ENCODE measurements at regions not wholly inside any gene's neighbourhood (a gene's known extent, or its start where the extent isn't known, plus 50 kb on each side); places are given as distances from the start of the nearest gene placed in this dataset.
A peak's percentile ranks its signal among the peaks of the same experiment; 100 is the strongest.

GRCh38 chr5:164420161-164420560 is 914.7 kb downstream of the MAT2B start:
- ChIA-PET CTCF (ENCODE audit: low intra/inter-chr PET ratio, low total read pairs) (no interaction called here), POLR2A (no interaction called here)
- no peaks in the 10 kb centered on the region for H3K36me3 ChIP-seq (replicated peaks in 1 of 2; ENCODE audit: control insufficient read depth in 1 of 2, insufficient read depth in 2 of 2, low read length in 2 of 2)
- H4K20me1 ChIP-seq (ENCODE audit: insufficient read depth, low read length): no peaks in the 10 kb centered on the region
- in situ Hi-C loops (cut with HindIII; ENCODE audit: extremely low pct_ligation_motif_present, low pct_unique_long_range_greater_than_20kb): no loop called here
- no peak for ATAC-seq
- no peak for DNase-seq (ENCODE audit: low spot score)
- BruUV-seq (replicated peaks): no TSS peak
- H3K27ac ChIP-seq (ENCODE audit: extremely low read length, insufficient read depth, low read length): no peak overlapping the region
- H3K27me3 ChIP-seq (ENCODE audit: control insufficient read depth in 1 of 2, insufficient read depth in 2 of 2, low read length in 2 of 2): no peaks in the 10 kb centered on the region
- intact Hi-C loops (cut with micrococcal nuclease; ENCODE audit: unreplicated experiment): no loop called here
- H3K4me2 ChIP-seq (ENCODE audit: low read depth, low read length): no peak overlapping the region
- H3K9ac ChIP-seq (ENCODE audit: insufficient read depth, low read depth, low read length): no peak overlapping the region
- no peaks in the 10 kb centered on the region for H3K79me2 ChIP-seq (ENCODE audit: insufficient read depth, low read length)
- FAIRE-seq: no peak
- no peak overlapping the region for H2AFZ ChIP-seq (ENCODE audit: low read length)
- H3K4me3 ChIP-seq (replicated peaks in 1 of 3; ENCODE audit: insufficient read depth in 1 of 3, low read depth in 2 of 3, low read length in 3 of 3): no peak overlapping the region
- TF ChIP-seq ZNF776 (CRISPR knock-in tag; IDR thresholded peaks at IDR 0.05) (no peak), ZNF280B (CRISPR knock-in tag; IDR thresholded peaks at IDR 0.05; ENCODE audit: borderline replicate concordance) (no peak), FOXJ3 (CRISPR knock-in tag; IDR thresholded peaks at IDR 0.05; ENCODE audit: borderline replicate concordance) (no peak)
- peaks cover 93% of the 10 kb centered on the region for H3K9me3 ChIP-seq (ENCODE audit: low read length)
- 0% methylated on average over 2 of the region's 2 CpGs for WGBS (ENCODE audit: low lambda C conversion rate)
- H3K4me1 ChIP-seq (ENCODE audit: insufficient read depth, low read length): no peaks in the 10 kb centered on the region

GRCh38 chr5:164422400-164422799 is 917.0 kb downstream of the MAT2B start:
- ATAC-seq (no peak; the same call in 2 of the 3 replicates), FAIRE-seq (no peak), DNase-seq (ENCODE audit: low spot score) (peak; percentile 22)
- ChIA-PET CTCF (ENCODE audit: low intra/inter-chr PET ratio, low total read pairs) (no interaction called here), POLR2A (no interaction called here)
- Histone ChIP-seq H3K36me3 (replicated peaks in 1 of 2; ENCODE audit: control insufficient read depth in 1 of 2, insufficient read depth in 2 of 2, low read length in 2 of 2) (no peaks in the 10 kb centered on the region), H3K4me3 (replicated peaks in 1 of 3; ENCODE audit: insufficient read depth in 1 of 3, low read depth in 2 of 3, low read length in 3 of 3) (no peak overlapping the region), H3K4me1 (ENCODE audit: insufficient read depth, low read length) (no peaks in the 10 kb centered on the region), H4K20me1 (ENCODE audit: insufficient read depth, low read length) (no peaks in the 10 kb centered on the region), H3K79me2 (ENCODE audit: insufficient read depth, low read length) (no peaks in the 10 kb centered on the region), H3K9me3 (ENCODE audit: low read length) (peaks cover 77% of the 10 kb centered on the region), H3K27ac (ENCODE audit: extremely low read length, insufficient read depth, low read length) (no peak overlapping the region), H3K9ac (ENCODE audit: insufficient read depth, low read depth, low read length) (no peak overlapping the region), H3K4me2 (ENCODE audit: low read depth, low read length) (no peak overlapping the region), H3K27me3 (ENCODE audit: control insufficient read depth in 1 of 2, insufficient read depth in 2 of 2, low read length in 2 of 2) (no peaks in the 10 kb centered on the region), H2AFZ (ENCODE audit: low read length) (no peak overlapping the region)
- in situ Hi-C loops (cut with HindIII; ENCODE audit: extremely low pct_ligation_motif_present, low pct_unique_long_range_greater_than_20kb) (no loop called here), intact Hi-C loops (cut with micrococcal nuclease; ENCODE audit: unreplicated experiment) (loop anchor here (1.0 kb wide), 1 partner anchor 409 kb away; no protein-coding TSS in a partner anchor)
- no TSS peak for BruUV-seq (replicated peaks)
- WGBS (ENCODE audit: low lambda C conversion rate): 4% methylated on average over 4 of the region's 5 CpGs
- TF ChIP-seq GTF3A (CRISPR knock-in tag; conservative IDR thresholded peaks at IDR 0.05): no peak
- TF ChIP-seq ZNF331 (CRISPR knock-in tag; IDR thresholded peaks at IDR 0.05): no peak
- TF ChIP-seq EED (CRISPR knock-in tag; IDR thresholded peaks at IDR 0.05): no peak
- no peak for TF ChIP-seq ZFAT (CRISPR knock-in tag; conservative IDR thresholded peaks at IDR 0.05)
